ENCODE measurements at regions not wholly inside any gene's neighbourhood (a gene's known extent, or its start where the extent isn't known, plus 50 kb on each side); places are given as distances from the start of the nearest gene placed in this dataset.

DNA sequence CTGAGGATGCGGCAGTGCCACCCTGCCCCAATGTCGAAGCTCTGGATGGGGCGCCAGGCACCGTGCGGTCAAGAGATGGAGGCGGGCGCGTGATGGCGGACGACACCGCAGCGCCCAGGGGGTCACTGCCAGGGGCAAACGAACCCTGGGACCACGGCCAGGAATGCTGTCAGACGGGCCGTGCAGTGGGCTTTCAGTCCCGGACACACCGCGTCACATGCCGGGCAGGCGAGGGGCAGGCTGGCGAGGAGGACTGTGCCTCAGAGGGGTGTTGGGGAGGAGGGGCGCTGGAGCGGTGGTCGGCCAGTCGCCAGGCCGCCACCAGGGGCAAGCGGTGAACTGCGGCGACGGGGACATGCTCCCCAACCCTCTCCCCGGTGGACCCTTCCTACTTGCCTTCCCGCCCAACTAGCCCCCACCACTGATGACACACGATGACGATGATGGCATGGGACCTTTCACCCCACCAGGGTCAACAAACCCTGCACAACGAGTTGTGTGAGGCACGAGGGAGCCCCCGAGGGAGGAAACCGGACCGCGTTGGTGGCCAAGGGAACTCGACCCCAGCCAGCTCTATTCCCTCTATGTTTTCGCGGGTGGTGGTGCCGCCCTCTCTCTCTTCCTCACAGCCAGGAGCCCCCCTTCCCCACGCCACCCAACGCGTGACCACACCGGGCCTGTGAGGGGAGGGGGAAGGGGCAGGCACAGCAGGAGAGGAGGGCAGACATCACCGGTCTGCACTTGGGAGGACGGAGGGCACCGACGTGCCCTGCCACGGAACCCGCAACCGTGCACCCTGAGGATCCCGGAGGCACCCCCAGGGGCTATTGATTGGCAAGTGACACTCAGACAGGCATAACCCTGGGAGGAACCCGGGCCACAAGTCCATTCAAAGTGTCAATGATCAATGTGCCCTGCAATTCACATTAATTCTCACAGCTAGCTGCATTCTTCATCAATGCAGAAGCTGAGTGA, 1960.9 kb upstream of the DEFB115 start:
- H3K27ac ChIP-seq (ENCODE audit: low read depth, low read length, severe bottlenecking): no peak overlapping the region
- no peak overlapping the region for H3K4me3 ChIP-seq (ENCODE audit: extremely low read depth, insufficient read depth, low read length, poor library complexity, severe bottlenecking)
- 81 to 83% methylated on average over 38 to 53 of the region's 58 CpGs for WGBS, 2 experiments (ENCODE audit: insufficient coverage in 2 of 2)

DNA sequence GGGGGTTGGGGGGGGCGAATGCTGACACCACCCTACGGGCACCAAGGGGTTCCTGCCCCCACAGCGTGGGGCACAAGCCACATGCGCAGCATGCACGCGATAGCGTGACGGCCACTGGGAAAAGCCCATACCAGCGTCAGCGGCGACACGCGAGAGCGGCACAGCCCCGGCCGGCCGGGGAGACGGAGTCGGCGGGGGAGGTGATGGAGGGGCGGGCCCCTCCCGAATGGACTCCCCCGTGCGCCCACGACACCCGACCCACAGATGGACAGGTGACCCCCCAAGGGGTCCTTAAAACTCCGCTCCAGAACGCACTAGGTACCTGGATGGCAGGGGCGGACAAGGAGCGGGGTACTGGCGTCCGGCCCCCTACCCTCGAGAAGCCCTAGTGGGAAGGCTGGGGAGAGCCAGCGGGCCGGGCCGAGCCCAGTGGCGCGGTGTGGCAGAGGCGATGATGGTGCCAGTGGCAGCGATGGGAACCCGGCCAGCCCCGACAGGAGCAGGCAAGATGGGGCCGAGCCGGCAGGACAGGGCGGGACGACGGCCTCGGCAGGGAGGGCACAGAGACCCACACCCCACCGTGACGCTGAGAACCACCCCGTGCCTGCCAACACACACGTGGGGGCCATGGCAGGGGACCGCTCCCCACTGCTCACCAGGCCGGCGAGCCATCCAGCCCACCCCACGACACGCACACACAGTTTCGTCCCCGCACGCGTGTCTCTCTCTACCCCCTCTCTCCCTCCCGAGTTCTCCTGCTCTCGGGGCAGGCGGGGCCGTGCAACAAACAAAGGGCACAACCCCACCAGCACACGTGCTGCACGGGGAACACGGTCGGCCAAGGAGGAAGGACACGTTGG, 1959.8 kb upstream of the DEFB115 start:
- H3K27ac ChIP-seq (ENCODE audit: low read depth, low read length, severe bottlenecking): no peak overlapping the region
- H3K4me3 ChIP-seq (ENCODE audit: extremely low read depth, insufficient read depth, low read length, poor library complexity, severe bottlenecking): no peak overlapping the region
- peaks cover 53% of the 10 kb centered on the region for H3K9me3 ChIP-seq (ENCODE audit: control insufficient read depth, low read length)
- 79 to 83% methylated on average over 66 to 69 of the region's 70 CpGs for WGBS, 2 experiments (ENCODE audit: insufficient coverage in 2 of 2)
- H3K36me3 ChIP-seq (ENCODE audit: control insufficient read depth, insufficient read depth, low read length): no peaks in the 10 kb centered on the region
- no peaks in the 10 kb centered on the region for H3K4me1 ChIP-seq (ENCODE audit: control insufficient read depth, insufficient read depth, low read length, poor library complexity, severe bottlenecking)

More for the DNA sequence above, 1960.9 kb upstream of the DEFB115 start:
- Histone ChIP-seq H3K36me3 (ENCODE audit: control insufficient read depth, insufficient read depth, low read length) (no peaks in the 10 kb centered on the region), H3K9me3 (ENCODE audit: control insufficient read depth, low read length) (peaks cover 46% of the 10 kb centered on the region), H3K4me1 (ENCODE audit: control insufficient read depth, insufficient read depth, low read length, poor library complexity, severe bottlenecking) (no peaks in the 10 kb centered on the region)

DNA sequence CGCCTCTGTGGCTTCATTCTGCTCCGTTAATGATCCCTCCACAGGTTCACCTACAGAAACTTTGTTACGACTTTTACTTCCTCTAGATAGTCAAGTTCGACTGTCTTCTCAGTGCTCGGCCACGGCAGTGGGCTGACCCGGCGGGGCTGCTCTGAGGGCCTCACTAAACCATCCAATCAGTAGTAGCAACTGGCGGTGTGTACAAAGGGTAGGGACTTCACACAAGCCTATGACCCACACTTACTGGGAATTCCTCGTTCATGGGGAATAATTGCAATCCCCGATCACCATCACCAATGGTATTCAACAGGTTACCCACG, 1959.2 kb upstream of the DEFB115 start:
- Histone ChIP-seq H3K4me3 (ENCODE audit: extremely low read depth, insufficient read depth, low read length, poor library complexity, severe bottlenecking) (no peak overlapping the region), H3K27ac (ENCODE audit: low read depth, low read length, severe bottlenecking) (no peak overlapping the region), H3K36me3 (ENCODE audit: control insufficient read depth, insufficient read depth, low read length) (no peaks in the 10 kb centered on the region), H3K9me3 (ENCODE audit: control insufficient read depth, low read length) (peaks cover 58% of the 10 kb centered on the region), H3K4me1 (ENCODE audit: control insufficient read depth, insufficient read depth, low read length, poor library complexity, severe bottlenecking) (no peaks in the 10 kb centered on the region)
- 85 to 91% methylated on average over 11 to 12 of the region's 12 CpGs for WGBS, 2 experiments (ENCODE audit: insufficient coverage in 2 of 2)

DNA sequence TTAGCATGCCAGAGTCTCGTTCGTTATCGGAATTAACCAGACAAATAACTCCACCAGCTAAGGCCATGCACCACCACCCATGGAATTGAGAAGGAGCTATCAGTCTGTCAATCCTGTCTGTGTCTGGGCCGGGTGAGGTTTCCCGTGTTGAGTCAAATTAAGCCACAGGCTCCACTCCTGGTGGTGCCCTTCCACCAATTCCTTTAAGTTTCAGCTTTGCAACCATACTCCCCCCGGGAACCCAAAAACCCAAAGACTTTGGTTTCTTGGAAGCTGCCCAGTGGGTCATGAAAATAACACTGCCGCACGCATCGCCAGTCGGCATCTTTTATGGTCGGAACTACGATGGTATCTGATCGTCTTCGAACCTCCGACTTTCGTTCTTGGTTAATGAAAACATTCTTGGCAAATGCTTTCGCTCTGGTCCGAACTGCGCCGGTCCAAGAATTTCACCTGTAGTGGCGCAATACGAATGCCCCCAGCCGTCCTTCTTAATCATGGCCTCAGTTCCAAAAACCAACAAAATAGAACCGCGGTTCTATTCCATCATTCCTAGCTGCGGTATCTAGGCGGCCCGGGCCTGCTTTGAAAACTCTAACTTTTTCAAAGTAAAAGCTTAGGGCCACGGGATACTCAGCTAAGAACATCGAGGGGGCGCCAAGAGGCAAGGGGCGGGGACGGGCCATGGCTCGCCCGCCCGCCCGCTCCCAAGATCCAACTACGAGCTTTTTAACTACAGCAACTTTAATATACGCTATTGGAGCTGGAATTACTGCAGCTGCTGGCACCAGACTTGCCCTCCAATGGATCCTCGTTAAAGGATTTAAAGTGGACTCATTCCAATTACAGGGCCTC, 1958.5 kb upstream of the DEFB115 start:
- Histone ChIP-seq H3K4me3 (ENCODE audit: extremely low read depth, insufficient read depth, low read length, poor library complexity, severe bottlenecking) (no peak overlapping the region), H3K27ac (ENCODE audit: low read depth, low read length, severe bottlenecking) (no peak overlapping the region), H3K4me1 (ENCODE audit: control insufficient read depth, insufficient read depth, low read length, poor library complexity, severe bottlenecking) (no peaks in the 10 kb centered on the region), H3K36me3 (ENCODE audit: control insufficient read depth, insufficient read depth, low read length) (no peaks in the 10 kb centered on the region), H3K9me3 (ENCODE audit: control insufficient read depth, low read length) (peaks cover 62% of the 10 kb centered on the region)
- WGBS, 2 experiments (ENCODE audit: insufficient coverage in 2 of 2): 87 to 89% methylated on average over 34 to 40 of the region's 40 CpGs

DNA sequence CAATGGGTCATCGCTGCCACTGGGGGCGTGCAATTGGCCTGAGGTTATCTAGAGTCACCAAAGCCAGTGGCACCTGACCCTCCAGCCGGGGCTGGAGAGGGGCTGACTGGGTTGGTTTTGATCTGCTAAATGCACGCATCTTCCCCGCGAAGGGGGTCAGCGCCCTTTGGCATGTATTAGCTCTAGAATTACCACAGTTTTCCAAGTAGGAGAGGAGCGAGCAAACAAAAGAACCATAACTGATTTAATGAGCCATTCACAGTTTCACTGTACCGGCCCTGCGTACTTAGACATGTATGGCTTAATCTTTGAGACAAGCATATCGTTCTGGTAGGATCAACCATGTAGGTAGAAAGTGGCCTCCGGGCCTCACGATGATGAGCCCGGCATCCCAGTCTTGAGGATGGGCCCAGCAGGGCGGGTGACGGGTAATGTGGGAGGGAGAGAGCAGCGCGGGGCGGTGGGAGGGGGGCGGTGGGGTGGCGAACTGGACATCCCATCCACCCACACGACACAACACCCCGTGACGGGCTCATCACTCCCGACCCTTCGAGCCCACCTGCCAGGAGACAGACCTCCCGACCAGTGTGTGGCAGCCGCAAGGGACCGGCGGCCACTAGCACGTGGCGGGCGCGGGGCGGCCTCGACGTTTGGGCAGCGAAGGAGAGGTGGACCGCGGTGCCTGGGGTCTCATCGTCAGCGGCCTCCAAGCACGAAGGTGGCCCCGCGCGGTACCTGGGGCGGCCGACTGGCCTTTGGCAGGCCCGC, 1957.5 kb upstream of the DEFB115 start:
- 86 to 87% methylated on average over 38 to 43 of the region's 49 CpGs for WGBS, 2 experiments (ENCODE audit: insufficient coverage in 2 of 2)
- no peak overlapping the region for H3K27ac ChIP-seq (ENCODE audit: low read depth, low read length, severe bottlenecking)

DNA sequence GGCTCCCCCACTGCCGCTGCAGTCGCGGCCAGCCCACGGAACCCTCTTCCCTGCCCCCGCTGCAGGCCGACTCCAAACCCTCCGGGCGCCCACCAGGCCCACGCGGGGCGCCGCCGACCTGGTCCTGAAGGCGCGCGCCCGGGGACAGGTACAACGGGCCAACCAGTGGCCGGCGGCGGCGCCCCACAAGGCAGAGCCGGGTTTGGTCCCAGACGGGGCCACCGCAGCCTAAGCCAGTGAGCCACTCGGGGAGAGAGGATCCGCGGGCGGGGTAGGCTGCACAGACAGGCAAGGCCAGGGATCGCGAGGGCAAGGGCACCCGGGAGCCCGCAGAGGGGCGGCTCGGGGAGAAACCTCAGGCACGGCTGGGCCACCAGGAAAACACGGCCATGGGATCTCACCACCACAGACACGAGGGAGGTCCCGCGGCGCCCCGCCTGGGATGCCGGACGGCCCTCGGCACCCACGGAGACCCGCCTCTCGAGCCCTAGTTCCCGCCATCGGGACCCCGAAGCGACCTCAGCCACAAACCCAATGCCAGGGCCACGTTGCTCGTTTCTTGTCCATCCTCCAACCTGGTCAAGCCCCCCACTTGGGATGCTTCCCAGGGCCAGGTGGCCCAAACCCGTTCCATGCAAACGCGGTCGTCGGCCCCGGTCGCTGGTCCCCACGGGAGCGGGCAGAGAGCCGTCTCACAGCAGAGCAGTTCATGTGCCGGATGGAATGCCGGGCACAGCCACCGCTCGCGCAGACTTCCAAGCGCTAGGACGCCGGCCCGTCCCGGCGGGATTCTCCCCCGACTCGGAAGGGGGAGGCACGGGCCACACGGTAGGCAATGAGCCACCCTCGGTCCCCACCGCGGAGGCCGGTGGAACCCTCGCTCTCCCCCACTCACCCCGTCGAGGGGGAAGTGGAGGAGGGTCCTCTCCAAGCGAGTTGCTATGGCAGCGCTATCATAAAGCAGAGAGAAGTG, 1956.6 kb upstream of the DEFB115 start:
- Histone ChIP-seq H3K27ac (ENCODE audit: low read depth, low read length, severe bottlenecking) (no peak overlapping the region), H3K4me1 (ENCODE audit: control insufficient read depth, insufficient read depth, low read length, poor library complexity, severe bottlenecking) (no peaks in the 10 kb centered on the region), H3K9me3 (ENCODE audit: control insufficient read depth, low read length) (peaks cover 81% of the 10 kb centered on the region), H3K36me3 (ENCODE audit: control insufficient read depth, insufficient read depth, low read length) (no peaks in the 10 kb centered on the region), H3K4me3 (ENCODE audit: extremely low read depth, insufficient read depth, low read length, poor library complexity, severe bottlenecking) (no peak overlapping the region)
- WGBS, 2 experiments (ENCODE audit: insufficient coverage in 2 of 2): 86 to 87% methylated on average over 82 to 87 of the region's 88 CpGs

More for the DNA sequence above, 1957.5 kb upstream of the DEFB115 start:
- no peaks in the 10 kb centered on the region for H3K4me1 ChIP-seq (ENCODE audit: control insufficient read depth, insufficient read depth, low read length, poor library complexity, severe bottlenecking)
- no peak overlapping the region for H3K4me3 ChIP-seq (ENCODE audit: extremely low read depth, insufficient read depth, low read length, poor library complexity, severe bottlenecking)
- peaks cover 72% of the 10 kb centered on the region for H3K9me3 ChIP-seq (ENCODE audit: control insufficient read depth, low read length)
- no peaks in the 10 kb centered on the region for H3K36me3 ChIP-seq (ENCODE audit: control insufficient read depth, insufficient read depth, low read length)

DNA sequence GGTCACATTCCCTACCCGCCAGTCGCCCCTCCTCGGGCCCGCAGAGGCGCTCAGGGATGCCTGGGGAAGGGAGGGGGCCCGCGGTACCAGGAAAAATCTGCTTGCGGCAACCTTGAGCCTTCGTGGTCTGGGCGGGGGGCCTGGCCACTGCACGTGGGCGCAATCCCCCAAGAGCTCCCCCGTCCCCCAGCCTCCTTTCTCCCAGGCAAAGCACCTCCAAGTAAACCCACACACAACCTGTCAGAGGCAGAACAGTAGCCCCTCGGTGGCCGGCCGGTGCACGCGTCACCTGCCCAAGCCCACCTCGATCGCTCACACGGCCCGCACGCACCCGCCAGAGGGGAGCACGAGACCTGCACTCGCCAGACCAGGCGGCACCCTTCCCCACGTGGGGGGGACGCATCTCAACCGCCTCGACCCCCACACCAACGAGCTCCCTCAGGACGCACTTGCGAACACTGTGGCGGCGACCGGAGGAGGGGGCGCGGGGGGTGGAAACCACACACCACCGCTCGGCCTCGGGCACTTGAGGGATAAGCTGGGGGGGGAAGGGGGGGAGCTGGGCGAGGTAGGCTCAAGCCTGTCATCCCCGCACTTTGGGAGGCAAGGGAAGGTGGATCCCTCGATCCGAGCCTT, 1955.7 kb upstream of the DEFB115 start:
- Histone ChIP-seq H3K9me3 (ENCODE audit: control insufficient read depth, low read length) (peaks cover 82% of the 10 kb centered on the region), H3K4me3 (ENCODE audit: extremely low read depth, insufficient read depth, low read length, poor library complexity, severe bottlenecking) (no peak overlapping the region), H3K36me3 (ENCODE audit: control insufficient read depth, insufficient read depth, low read length) (no peaks in the 10 kb centered on the region), H3K27ac (ENCODE audit: low read depth, low read length, severe bottlenecking) (no peak overlapping the region), H3K4me1 (ENCODE audit: control insufficient read depth, insufficient read depth, low read length, poor library complexity, severe bottlenecking) (no peaks in the 10 kb centered on the region)
- WGBS, 2 experiments (ENCODE audit: insufficient coverage in 2 of 2): 84 to 88% methylated on average over 36 to 44 of the region's 46 CpGs

DNA sequence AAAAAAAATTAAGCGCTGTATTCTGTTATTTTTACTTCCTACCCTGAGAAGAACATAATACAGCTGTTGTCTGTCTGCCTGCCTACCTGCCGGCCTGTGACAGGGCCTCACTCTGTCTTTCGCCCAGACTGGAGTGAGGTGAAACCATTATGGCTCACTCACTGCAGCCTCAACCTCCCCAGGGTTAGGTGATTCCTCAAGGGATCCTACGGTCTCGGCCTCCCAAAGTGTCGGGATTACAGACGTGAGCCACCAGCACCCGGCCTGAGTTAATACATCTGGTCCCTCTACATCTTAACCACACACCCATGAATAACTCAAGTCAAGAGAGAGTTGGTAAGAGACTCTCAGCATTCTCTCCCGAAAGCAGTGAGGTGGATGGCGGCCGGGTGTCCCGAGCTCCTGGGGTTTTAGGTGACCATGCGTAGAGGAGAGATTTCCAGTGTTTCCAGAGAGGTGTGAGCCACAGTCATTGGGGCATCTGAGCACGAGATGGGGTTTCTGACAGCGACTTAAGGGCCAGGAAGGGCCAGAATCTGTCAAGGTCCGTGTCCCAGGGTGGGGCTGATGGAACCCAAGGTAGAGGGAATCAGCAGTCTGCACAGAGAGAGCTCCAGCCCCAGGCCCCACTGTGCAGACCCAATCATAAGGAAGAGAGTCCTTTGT, 1954.4 kb upstream of the DEFB115 start:
- no peak overlapping the region for H3K4me3 ChIP-seq (ENCODE audit: extremely low read depth, insufficient read depth, low read length, poor library complexity, severe bottlenecking)
- H3K9me3 ChIP-seq (ENCODE audit: control insufficient read depth, low read length): peaks cover 78% of the 10 kb centered on the region
- no peak overlapping the region for H3K27ac ChIP-seq (ENCODE audit: low read depth, low read length, severe bottlenecking)
- no peaks in the 10 kb centered on the region for H3K4me1 ChIP-seq (ENCODE audit: control insufficient read depth, insufficient read depth, low read length, poor library complexity, severe bottlenecking)
- H3K36me3 ChIP-seq (ENCODE audit: control insufficient read depth, insufficient read depth, low read length): no peaks in the 10 kb centered on the region
- WGBS, 2 experiments (ENCODE audit: insufficient coverage in 2 of 2): 73% methylated on average over 12 to 15 of the region's 16 CpGs
